ENCODE measurements at regions not wholly inside any gene's neighbourhood (a gene's known extent, or its start where the extent isn't known, plus 50 kb on each side); places are given as distances from the start of the nearest gene placed in this dataset.

DNA sequence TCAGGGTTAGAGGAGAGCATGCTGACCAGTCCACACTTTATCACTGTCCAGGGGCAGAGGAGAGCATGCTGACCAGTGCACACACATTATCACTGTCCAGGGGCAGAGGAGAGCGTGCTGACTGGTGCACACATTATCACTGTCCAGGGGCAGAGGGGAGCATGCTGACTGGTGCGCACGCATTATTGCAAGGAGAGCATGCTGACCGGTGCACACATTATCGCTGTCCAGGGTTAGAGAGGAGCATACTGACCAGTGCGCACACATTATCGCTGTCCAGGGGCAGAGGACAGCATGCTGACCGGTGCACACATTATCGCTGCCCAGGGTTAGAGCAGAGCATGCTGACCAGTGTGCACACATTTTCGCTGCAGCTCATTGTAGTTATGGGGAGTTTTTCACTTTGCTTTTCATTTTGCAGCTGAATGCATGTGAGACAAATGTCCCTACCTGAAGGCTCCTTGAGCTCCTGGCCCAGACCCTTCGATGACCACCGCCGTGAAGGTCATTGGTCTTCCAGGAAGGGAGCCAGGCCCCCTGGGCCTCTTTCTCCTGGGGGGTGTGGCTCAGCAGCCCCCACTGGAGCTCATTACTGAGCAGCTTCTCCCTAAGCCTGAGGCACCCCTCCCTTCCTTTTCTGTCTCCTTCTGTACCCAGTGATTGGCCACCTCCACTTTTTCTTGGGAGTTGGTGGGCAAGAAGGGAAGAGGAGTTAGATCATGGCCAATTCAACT, 178.8 kb upstream of the AFDN start:
- TF ChIP-seq, protein P1, sequence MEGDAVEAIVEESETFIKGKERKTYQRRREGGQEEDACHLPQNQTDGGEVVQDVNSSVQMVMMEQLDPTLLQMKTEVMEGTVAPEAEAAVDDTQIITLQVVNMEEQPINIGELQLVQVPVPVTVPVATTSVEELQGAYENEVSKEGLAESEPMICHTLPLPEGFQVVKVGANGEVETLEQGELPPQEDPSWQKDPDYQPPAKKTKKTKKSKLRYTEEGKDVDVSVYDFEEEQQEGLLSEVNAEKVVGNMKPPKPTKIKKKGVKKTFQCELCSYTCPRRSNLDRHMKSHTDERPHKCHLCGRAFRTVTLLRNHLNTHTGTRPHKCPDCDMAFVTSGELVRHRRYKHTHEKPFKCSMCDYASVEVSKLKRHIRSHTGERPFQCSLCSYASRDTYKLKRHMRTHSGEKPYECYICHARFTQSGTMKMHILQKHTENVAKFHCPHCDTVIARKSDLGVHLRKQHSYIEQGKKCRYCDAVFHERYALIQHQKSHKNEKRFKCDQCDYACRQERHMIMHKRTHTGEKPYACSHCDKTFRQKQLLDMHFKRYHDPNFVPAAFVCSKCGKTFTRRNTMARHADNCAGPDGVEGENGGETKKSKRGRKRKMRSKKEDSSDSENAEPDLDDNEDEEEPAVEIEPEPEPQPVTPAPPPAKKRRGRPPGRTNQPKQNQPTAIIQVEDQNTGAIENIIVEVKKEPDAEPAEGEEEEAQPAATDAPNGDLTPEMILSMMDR (tag by site-specific recombination; IDR thresholded peaks at IDR 0.05), result no peak
- TF ChIP-seq ZNF596 (tag by site-specific recombination; IDR thresholded peaks at IDR 0.05) (no peak), ZNF76 (tag by site-specific recombination; IDR thresholded peaks at IDR 0.05; ENCODE audit: borderline replicate concordance, low read depth) (no peak), ZBTB11 (tag by site-specific recombination; conservative IDR thresholded peaks at IDR 0.05; ENCODE audit: low read depth) (no peak), TRIM28 (IDR thresholded peaks at IDR 0.05; ENCODE audit: borderline replicate concordance, low read length) (no peak), ZNF114 (tag by site-specific recombination; IDR thresholded peaks at IDR 0.05) (no peak), REST (tag by site-specific recombination; IDR thresholded peaks at IDR 0.05) (no peak), GLIS2 (tag by site-specific recombination; IDR thresholded peaks at IDR 0.05) (no peak), YY1 (tag by site-specific recombination; IDR thresholded peaks at IDR 0.05) (no peak)
